BLaER1 (cell line): ENCODE measurements at regions not wholly inside any gene's neighbourhood (a gene's known extent, or its start where the extent isn't known, plus 50 kb on each side); places are given as distances from the start of the nearest gene placed in this dataset.
A peak's percentile ranks its signal among the peaks of the same experiment; 100 is the strongest.

Experiments
- H3K27ac ChIP-seq: shearing (Covaris generic); formaldehyde crosslinking; 2 replicates; pipeline ENCODE4 v1.8.1; 2022
- H3K27me3 ChIP-seq: shearing (Covaris generic); formaldehyde crosslinking; 2 replicates; pipeline ENCODE4 v1.8.1; 2022
- H3K36me3 ChIP-seq: shearing (Covaris generic); formaldehyde crosslinking; 2 replicates; pipeline ENCODE4 v1.8.1; 2022
- H3K4me1 ChIP-seq: shearing (Covaris generic); formaldehyde crosslinking; 2 replicates; pipeline ENCODE4 v1.8.1; 2022
- H3K4me2 ChIP-seq: shearing (Covaris generic); formaldehyde crosslinking; 2 replicates; pipeline ENCODE4 v1.8.1; 2022
- H3K4me3 ChIP-seq: shearing (Covaris generic); formaldehyde crosslinking; 2 replicates; pipeline ENCODE4 v1.8.1; 2022
- H3K9ac ChIP-seq: shearing (Covaris generic); formaldehyde crosslinking; 2 replicates; pipeline ENCODE4 v1.8.1; 2022
- H3K9me3 ChIP-seq: shearing (Covaris generic); formaldehyde crosslinking; 2 replicates; pipeline ENCODE4 v1.8.1; 2022
- H4K20me1 ChIP-seq: shearing (Covaris generic); formaldehyde crosslinking; 2 replicates; pipeline ENCODE4 v1.8.1; 2022
- Cebpa-rat ChIP-seq: shearing (Covaris generic); IDR thresholded peaks from 2 replicates; pipeline ENCODE4 v1.8.1; 2022

- Histone ChIP-seq H3K27me3 (no peaks in the 10 kb centered on the region), H4K20me1 (no peaks in the 10 kb centered on the region), H3K9me3 (peaks cover 22% of the 10 kb centered on the region), H3K9ac (no peak overlapping the region), H3K4me2 (no peak overlapping the region), H3K4me3 (no peak overlapping the region), H3K36me3 (no peaks in the 10 kb centered on the region), H3K4me1 (no peaks in the 10 kb centered on the region), H3K27ac (no peak overlapping the region)
- TF ChIP-seq Cebpa-rat = no peak
These were observed 127.8 kb downstream of the CRLF2 start for GRCh38 chrX:1084689-1085088.

- Histone ChIP-seq H3K27me3 (peaks cover 12% of the 10 kb centered on the region), H3K4me1 (no peaks in the 10 kb centered on the region), H3K36me3 (no peaks in the 10 kb centered on the region), H3K4me3 (no peak overlapping the region), H3K27ac (no peak overlapping the region), H3K4me2 (peak overlapping the region; percentile 9; the same call in 1 of the 2 replicates), H3K9ac (no peak overlapping the region), H3K9me3 (peaks cover 4% of the 10 kb centered on the region), H4K20me1 (no peaks in the 10 kb centered on the region)
- TF ChIP-seq Cebpa-rat = no peak
These were observed 135.4 kb downstream of the CRLF2 start for GRCh38 chrX:1076871-1077651.

GRCh38 chrX:1075741-1076140 is 136.7 kb downstream of the CRLF2 start:
- no peak overlapping the region for H3K9ac ChIP-seq
- H4K20me1 ChIP-seq = no peaks in the 10 kb centered on the region
- H3K36me3 ChIP-seq = no peaks in the 10 kb centered on the region
- peaks cover 4% of the 10 kb centered on the region for H3K9me3 ChIP-seq
- no peaks in the 10 kb centered on the region for H3K4me1 ChIP-seq
- peaks cover 12% of the 10 kb centered on the region for H3K27me3 ChIP-seq
- no peak overlapping the region for H3K27ac ChIP-seq
- no peak overlapping the region for H3K4me2 ChIP-seq
- TF ChIP-seq Cebpa-rat = no peak
- no peak overlapping the region for H3K4me3 ChIP-seq

GRCh38 chrX:1075156-1075555 is 137.3 kb downstream of the CRLF2 start:
- no peaks in the 10 kb centered on the region for H3K4me1 ChIP-seq
- peaks cover 12% of the 10 kb centered on the region for H3K27me3 ChIP-seq
- no peaks in the 10 kb centered on the region for H3K36me3 ChIP-seq
- TF ChIP-seq Cebpa-rat = no peak
- H3K4me2 ChIP-seq = no peak overlapping the region
- H3K9ac ChIP-seq = no peak overlapping the region
- H3K4me3 ChIP-seq = no peak overlapping the region
- H3K9me3 ChIP-seq = peaks cover 4% of the 10 kb centered on the region
- no peak overlapping the region for H3K27ac ChIP-seq
- no peaks in the 10 kb centered on the region for H4K20me1 ChIP-seq

- Histone ChIP-seq H4K20me1 (no peaks in the 10 kb centered on the region), H3K27me3 (peaks cover 12% of the 10 kb centered on the region), H3K9me3 (peaks cover 4% of the 10 kb centered on the region), H3K4me3 (no peak overlapping the region), H3K27ac (no peak overlapping the region), H3K4me2 (no peak overlapping the region), H3K36me3 (no peaks in the 10 kb centered on the region), H3K4me1 (no peaks in the 10 kb centered on the region), H3K9ac (no peak overlapping the region)
- TF ChIP-seq Cebpa-rat = no peak
These were observed 137.7 kb downstream of the CRLF2 start for GRCh38 chrX:1074755-1075154.

GRCh38 chrX:1074172-1074571 is 138.3 kb downstream of the CRLF2 start:
- peaks cover 12% of the 10 kb centered on the region for H3K27me3 ChIP-seq
- no peak overlapping the region for H3K4me2 ChIP-seq
- H3K4me1 ChIP-seq = no peaks in the 10 kb centered on the region
- H4K20me1 ChIP-seq = no peaks in the 10 kb centered on the region
- no peak overlapping the region for H3K4me3 ChIP-seq
- peaks cover 4% of the 10 kb centered on the region for H3K9me3 ChIP-seq
- TF ChIP-seq Cebpa-rat = no peak
- H3K9ac ChIP-seq = no peak overlapping the region
- H3K27ac ChIP-seq = no peak overlapping the region
- no peaks in the 10 kb centered on the region for H3K36me3 ChIP-seq

GRCh38 chrX:1072637-1073377 is 139.6 kb downstream of the CRLF2 start:
- no peaks in the 10 kb centered on the region for H3K4me1 ChIP-seq
- no peak for TF ChIP-seq Cebpa-rat
- H4K20me1 ChIP-seq = no peaks in the 10 kb centered on the region
- no peak overlapping the region for H3K27ac ChIP-seq
- H3K9me3 ChIP-seq = peaks cover 4% of the 10 kb centered on the region
- H3K4me3 ChIP-seq = no peak overlapping the region
- H3K9ac ChIP-seq = no peak overlapping the region
- H3K4me2 ChIP-seq = no peak overlapping the region
- no peaks in the 10 kb centered on the region for H3K36me3 ChIP-seq
- peaks cover 12% of the 10 kb centered on the region for H3K27me3 ChIP-seq

- Histone ChIP-seq H3K27ac (no peak overlapping the region), H4K20me1 (no peaks in the 10 kb centered on the region), H3K9ac (no peak overlapping the region), H3K27me3 (no peaks in the 10 kb centered on the region), H3K4me2 (no peak overlapping the region), H3K36me3 (no peaks in the 10 kb centered on the region), H3K4me1 (no peaks in the 10 kb centered on the region), H3K9me3 (peaks cover 4% of the 10 kb centered on the region), H3K4me3 (no peak overlapping the region)
- TF ChIP-seq Cebpa-rat = no peak
These were observed 141.1 kb downstream of the CRLF2 start for GRCh38 chrX:1071351-1071750.

- Histone ChIP-seq H4K20me1 (no peaks in the 10 kb centered on the region), H3K4me3 (no peak overlapping the region), H3K9me3 (peaks cover 35% of the 10 kb centered on the region), H3K9ac (no peak overlapping the region), H3K36me3 (no peaks in the 10 kb centered on the region), H3K27ac (no peak overlapping the region), H3K27me3 (no peaks in the 10 kb centered on the region), H3K4me2 (no peak overlapping the region), H3K4me1 (no peaks in the 10 kb centered on the region)
- no peak for TF ChIP-seq Cebpa-rat
These were observed 150.1 kb downstream of the CRLF2 start for GRCh38 chrX:1062351-1062750.

GRCh38 chrX:1060562-1060960 is 151.9 kb downstream of the CRLF2 start:
- H3K27ac ChIP-seq = no peak overlapping the region
- no peaks in the 10 kb centered on the region for H3K4me1 ChIP-seq
- no peak overlapping the region for H3K4me2 ChIP-seq
- no peak for TF ChIP-seq Cebpa-rat
- H3K36me3 ChIP-seq = no peaks in the 10 kb centered on the region
- H4K20me1 ChIP-seq = no peaks in the 10 kb centered on the region
- H3K27me3 ChIP-seq = no peaks in the 10 kb centered on the region
- H3K9ac ChIP-seq = no peak overlapping the region
- peaks cover 35% of the 10 kb centered on the region for H3K9me3 ChIP-seq
- no peak overlapping the region for H3K4me3 ChIP-seq
